ENCODE measurements at regions not wholly inside any gene's neighbourhood (a gene's known extent, or its start where the extent isn't known, plus 50 kb on each side); places are given as distances from the start of the nearest gene placed in this dataset.

- TF ChIP-seq, protein P1, sequence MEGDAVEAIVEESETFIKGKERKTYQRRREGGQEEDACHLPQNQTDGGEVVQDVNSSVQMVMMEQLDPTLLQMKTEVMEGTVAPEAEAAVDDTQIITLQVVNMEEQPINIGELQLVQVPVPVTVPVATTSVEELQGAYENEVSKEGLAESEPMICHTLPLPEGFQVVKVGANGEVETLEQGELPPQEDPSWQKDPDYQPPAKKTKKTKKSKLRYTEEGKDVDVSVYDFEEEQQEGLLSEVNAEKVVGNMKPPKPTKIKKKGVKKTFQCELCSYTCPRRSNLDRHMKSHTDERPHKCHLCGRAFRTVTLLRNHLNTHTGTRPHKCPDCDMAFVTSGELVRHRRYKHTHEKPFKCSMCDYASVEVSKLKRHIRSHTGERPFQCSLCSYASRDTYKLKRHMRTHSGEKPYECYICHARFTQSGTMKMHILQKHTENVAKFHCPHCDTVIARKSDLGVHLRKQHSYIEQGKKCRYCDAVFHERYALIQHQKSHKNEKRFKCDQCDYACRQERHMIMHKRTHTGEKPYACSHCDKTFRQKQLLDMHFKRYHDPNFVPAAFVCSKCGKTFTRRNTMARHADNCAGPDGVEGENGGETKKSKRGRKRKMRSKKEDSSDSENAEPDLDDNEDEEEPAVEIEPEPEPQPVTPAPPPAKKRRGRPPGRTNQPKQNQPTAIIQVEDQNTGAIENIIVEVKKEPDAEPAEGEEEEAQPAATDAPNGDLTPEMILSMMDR (IDR thresholded peaks at IDR 0.05; ENCODE audit: insufficient read depth, low read length, poor library complexity, severe bottlenecking), result no peak
- no peaks in the 10 kb centered on the region for H3K27me3 ChIP-seq (ENCODE audit: control insufficient read depth, insufficient read depth, low read length)
- no peak overlapping the region for H3K4me3 ChIP-seq (ENCODE audit: low read depth, low read length)
- no peak for DNase-seq (ENCODE audit: low read depth)
- H3K36me3 ChIP-seq (ENCODE audit: control insufficient read depth, insufficient read depth, low read length), result no peaks in the 10 kb centered on the region
These were observed 112.5 kb downstream of the PRL start for GRCh38 chr6:22184371-22184770.

- no peaks in the 10 kb centered on the region for H3K27me3 ChIP-seq (ENCODE audit: control insufficient read depth, insufficient read depth, low read length)
- H3K4me3 ChIP-seq (ENCODE audit: low read depth, low read length), result no peak overlapping the region
- no peak for DNase-seq (ENCODE audit: low read depth)
- H3K36me3 ChIP-seq (ENCODE audit: control insufficient read depth, insufficient read depth, low read length), result no peaks in the 10 kb centered on the region
- TF ChIP-seq, protein P1 (IDR thresholded peaks at IDR 0.05; ENCODE audit: insufficient read depth, low read length, poor library complexity, severe bottlenecking), result no peak
These were observed 106.9 kb downstream of the PRL start for GRCh38 chr6:22189946-22190345.

- DNase-seq (ENCODE audit: low read depth), result no peak
- TF ChIP-seq, protein P1 (IDR thresholded peaks at IDR 0.05; ENCODE audit: insufficient read depth, low read length, poor library complexity, severe bottlenecking), result no peak
- Histone ChIP-seq H3K4me3 (ENCODE audit: low read depth, low read length) (no peak overlapping the region), H3K36me3 (ENCODE audit: control insufficient read depth, insufficient read depth, low read length) (no peaks in the 10 kb centered on the region), H3K27me3 (ENCODE audit: control insufficient read depth, insufficient read depth, low read length) (no peaks in the 10 kb centered on the region)
These were observed 102.5 kb downstream of the PRL start for GRCh38 chr6:22194188-22194921.

DNA sequence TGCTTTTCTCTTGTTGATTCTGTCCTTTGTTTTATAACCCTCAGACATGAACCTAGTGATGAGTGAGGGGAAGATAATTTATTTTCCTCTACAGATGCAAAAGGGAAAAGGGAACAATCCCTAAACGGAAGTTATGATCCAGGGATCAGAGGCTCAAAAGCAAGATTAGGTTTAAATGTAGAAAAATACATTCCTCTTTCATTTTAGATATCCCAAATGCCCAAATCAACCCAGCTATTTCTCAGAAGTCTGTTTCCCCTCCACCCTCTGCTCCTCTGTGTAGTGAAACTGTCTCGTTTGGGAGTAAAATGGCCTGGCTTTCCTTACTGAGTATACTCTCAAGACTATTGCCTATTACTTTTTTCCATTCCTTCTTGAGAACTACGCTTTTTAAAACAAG is 97.1 kb downstream of the PRL start:
- no peaks in the 10 kb centered on the region for H3K36me3 ChIP-seq (ENCODE audit: control insufficient read depth, insufficient read depth, low read length)
- DNase-seq (ENCODE audit: low read depth), result no peak
- no peaks in the 10 kb centered on the region for H3K27me3 ChIP-seq (ENCODE audit: control insufficient read depth, insufficient read depth, low read length)
- H3K4me3 ChIP-seq (ENCODE audit: low read depth, low read length), result no peak overlapping the region
- TF ChIP-seq, protein P1 (IDR thresholded peaks at IDR 0.05; ENCODE audit: insufficient read depth, low read length, poor library complexity, severe bottlenecking), result no peak

- no peak for DNase-seq (ENCODE audit: low read depth)
- TF ChIP-seq, protein P1 (IDR thresholded peaks at IDR 0.05; ENCODE audit: insufficient read depth, low read length, poor library complexity, severe bottlenecking), result no peak
These were observed 92.7 kb downstream of the PRL start for GRCh38 chr6:22204153-22204552.

GRCh38 chr6:22205266-22205665 is 91.6 kb downstream of the PRL start:
- Histone ChIP-seq H3K36me3 (ENCODE audit: control insufficient read depth, insufficient read depth, low read length) (no peaks in the 10 kb centered on the region), H3K27me3 (ENCODE audit: control insufficient read depth, insufficient read depth, low read length) (no peaks in the 10 kb centered on the region), H3K4me3 (ENCODE audit: low read depth, low read length) (no peak overlapping the region)
- TF ChIP-seq, protein P1 (IDR thresholded peaks at IDR 0.05; ENCODE audit: insufficient read depth, low read length, poor library complexity, severe bottlenecking), result no peak
- no peak for DNase-seq (ENCODE audit: low read depth)

More at GRCh38 chr6:22204153-22204552, 92.7 kb downstream of the PRL start:
- Histone ChIP-seq H3K4me3 (ENCODE audit: low read depth, low read length) (no peak overlapping the region), H3K36me3 (ENCODE audit: control insufficient read depth, insufficient read depth, low read length) (no peaks in the 10 kb centered on the region), H3K27me3 (ENCODE audit: control insufficient read depth, insufficient read depth, low read length) (no peaks in the 10 kb centered on the region)
